HL-60 (cell line): ENCODE measurements at regions not wholly inside any gene's neighbourhood (a gene's known extent, or its start where the extent isn't known, plus 50 kb on each side); places are given as distances from the start of the nearest gene placed in this dataset.

ENCODE experiments used
- POLR2AphosphoS5 ChIP-seq: IDR thresholded peaks from 2 replicates; pipeline ENCODE4 v1.6.1; 2012; ENCODE audit warnings: low read depth
- TF ChIP-seq, protein P1 (sequence below): IDR thresholded peaks from 2 replicates; pipeline ENCODE4 v1.6.1; 2012; ENCODE audit warnings: low read depth; ENCODE audit not compliant: insufficient replicate concordance
- TF ChIP-seq, protein P2 (sequence below): IDR thresholded peaks from one replicate; pipeline ENCODE4 v1.5.1; 2011; ENCODE audit warnings: low read length, control low read depth, inconsistent platforms; ENCODE audit not compliant: insufficient read depth

DNA sequence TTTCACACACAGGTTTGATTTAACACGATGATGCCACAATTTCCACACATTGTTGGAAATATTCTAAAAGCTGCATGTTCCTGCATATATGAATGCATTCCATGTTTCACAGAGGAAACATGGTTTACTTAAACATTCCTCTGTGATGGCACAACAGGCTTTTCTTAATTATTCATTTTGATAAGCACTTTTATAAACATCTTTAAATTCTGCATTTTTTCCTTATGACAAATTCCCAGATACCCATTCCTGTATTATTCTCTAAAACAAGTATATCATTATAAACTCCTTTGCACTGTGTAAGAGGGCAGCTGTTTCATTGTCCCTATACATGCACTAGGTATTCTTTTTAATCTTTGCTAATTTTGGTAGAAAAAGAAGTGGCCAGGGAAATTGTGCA is 532.3 kb downstream of the SOX6 start:
- TF ChIP-seq, protein P1, sequence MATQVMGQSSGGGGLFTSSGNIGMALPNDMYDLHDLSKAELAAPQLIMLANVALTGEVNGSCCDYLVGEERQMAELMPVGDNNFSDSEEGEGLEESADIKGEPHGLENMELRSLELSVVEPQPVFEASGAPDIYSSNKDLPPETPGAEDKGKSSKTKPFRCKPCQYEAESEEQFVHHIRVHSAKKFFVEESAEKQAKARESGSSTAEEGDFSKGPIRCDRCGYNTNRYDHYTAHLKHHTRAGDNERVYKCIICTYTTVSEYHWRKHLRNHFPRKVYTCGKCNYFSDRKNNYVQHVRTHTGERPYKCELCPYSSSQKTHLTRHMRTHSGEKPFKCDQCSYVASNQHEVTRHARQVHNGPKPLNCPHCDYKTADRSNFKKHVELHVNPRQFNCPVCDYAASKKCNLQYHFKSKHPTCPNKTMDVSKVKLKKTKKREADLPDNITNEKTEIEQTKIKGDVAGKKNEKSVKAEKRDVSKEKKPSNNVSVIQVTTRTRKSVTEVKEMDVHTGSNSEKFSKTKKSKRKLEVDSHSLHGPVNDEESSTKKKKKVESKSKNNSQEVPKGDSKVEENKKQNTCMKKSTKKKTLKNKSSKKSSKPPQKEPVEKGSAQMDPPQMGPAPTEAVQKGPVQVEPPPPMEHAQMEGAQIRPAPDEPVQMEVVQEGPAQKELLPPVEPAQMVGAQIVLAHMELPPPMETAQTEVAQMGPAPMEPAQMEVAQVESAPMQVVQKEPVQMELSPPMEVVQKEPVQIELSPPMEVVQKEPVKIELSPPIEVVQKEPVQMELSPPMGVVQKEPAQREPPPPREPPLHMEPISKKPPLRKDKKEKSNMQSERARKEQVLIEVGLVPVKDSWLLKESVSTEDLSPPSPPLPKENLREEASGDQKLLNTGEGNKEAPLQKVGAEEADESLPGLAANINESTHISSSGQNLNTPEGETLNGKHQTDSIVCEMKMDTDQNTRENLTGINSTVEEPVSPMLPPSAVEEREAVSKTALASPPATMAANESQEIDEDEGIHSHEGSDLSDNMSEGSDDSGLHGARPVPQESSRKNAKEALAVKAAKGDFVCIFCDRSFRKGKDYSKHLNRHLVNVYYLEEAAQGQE, result no peak
- TF ChIP-seq, protein P2, sequence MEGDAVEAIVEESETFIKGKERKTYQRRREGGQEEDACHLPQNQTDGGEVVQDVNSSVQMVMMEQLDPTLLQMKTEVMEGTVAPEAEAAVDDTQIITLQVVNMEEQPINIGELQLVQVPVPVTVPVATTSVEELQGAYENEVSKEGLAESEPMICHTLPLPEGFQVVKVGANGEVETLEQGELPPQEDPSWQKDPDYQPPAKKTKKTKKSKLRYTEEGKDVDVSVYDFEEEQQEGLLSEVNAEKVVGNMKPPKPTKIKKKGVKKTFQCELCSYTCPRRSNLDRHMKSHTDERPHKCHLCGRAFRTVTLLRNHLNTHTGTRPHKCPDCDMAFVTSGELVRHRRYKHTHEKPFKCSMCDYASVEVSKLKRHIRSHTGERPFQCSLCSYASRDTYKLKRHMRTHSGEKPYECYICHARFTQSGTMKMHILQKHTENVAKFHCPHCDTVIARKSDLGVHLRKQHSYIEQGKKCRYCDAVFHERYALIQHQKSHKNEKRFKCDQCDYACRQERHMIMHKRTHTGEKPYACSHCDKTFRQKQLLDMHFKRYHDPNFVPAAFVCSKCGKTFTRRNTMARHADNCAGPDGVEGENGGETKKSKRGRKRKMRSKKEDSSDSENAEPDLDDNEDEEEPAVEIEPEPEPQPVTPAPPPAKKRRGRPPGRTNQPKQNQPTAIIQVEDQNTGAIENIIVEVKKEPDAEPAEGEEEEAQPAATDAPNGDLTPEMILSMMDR, result no peak
- no peak for TF ChIP-seq POLR2AphosphoS5
